ENCODE measurements at regions not wholly inside any gene's neighbourhood (a gene's known extent, or its start where the extent isn't known, plus 50 kb on each side); places are given as distances from the start of the nearest gene placed in this dataset.

- TF ChIP-seq CTCF (IDR thresholded peaks at IDR 0.05) = no peak
- TF ChIP-seq POLR2A (IDR thresholded peaks at IDR 0.05) = no peak
- TF ChIP-seq POLR2AphosphoS5 (IDR thresholded peaks at IDR 0.05) = no peak
Measured at GRCh38 chr5:138700581-138701362, 52.5 kb upstream of the CTNNA1 start.

Data from breast epithelium (tissue), 3 donors.